ENCODE measurements at regions not wholly inside any gene's neighbourhood (a gene's known extent, or its start where the extent isn't known, plus 50 kb on each side); places are given as distances from the start of the nearest gene placed in this dataset.

- ATAC-seq, result no peak
- intact Hi-C loops (cut with DNase I), result no loop called here
- no peak for DNase-seq (ENCODE audit: missing footprints)
Measured at GRCh38 chr13:79767126-79767525, 286.2 kb downstream of the NDFIP2 start.

- ATAC-seq, result no peak
- no peak for DNase-seq (ENCODE audit: missing footprints)
- intact Hi-C loops (cut with DNase I), result no loop called here
Measured at GRCh38 chr13:79765331-79765730, 284.4 kb downstream of the NDFIP2 start.

GRCh38 chr13:79749984-79750551 is 269.1 kb downstream of the NDFIP2 start:
- DNase-seq (ENCODE audit: missing footprints) (no peak), ATAC-seq (peak; percentile 96)
- intact Hi-C loops (cut with DNase I), result no loop called here

GRCh38 chr13:79749566-79749965 is 268.6 kb downstream of the NDFIP2 start:
- intact Hi-C loops (cut with DNase I), result no loop called here
- DNase-seq (ENCODE audit: missing footprints) (no peak), ATAC-seq (no peak)

- intact Hi-C loops (cut with DNase I), result no loop called here
- DNase-seq (ENCODE audit: missing footprints), result no peak
Measured at GRCh38 chr13:79745081-79745480, 264.1 kb downstream of the NDFIP2 start.

GRCh38 chr13:79742923-79743322 is 262.0 kb downstream of the NDFIP2 start:
- intact Hi-C loops (cut with DNase I), result no loop called here
- no peak for ATAC-seq
- DNase-seq (ENCODE audit: missing footprints), result no peak

More at GRCh38 chr13:79745081-79745480, 264.1 kb downstream of the NDFIP2 start:
- no peak for ATAC-seq

GRCh38 chr13:79740991-79741390 is 260.0 kb downstream of the NDFIP2 start:
- DNase-seq (ENCODE audit: missing footprints) (no peak), ATAC-seq (peak; percentile 37)
- intact Hi-C loops (cut with DNase I), result no loop called here

- no peak for DNase-seq (ENCODE audit: missing footprints)
- ATAC-seq, result no peak
- intact Hi-C loops (cut with DNase I), result no loop called here
Measured at GRCh38 chr13:79736356-79736755, 255.4 kb downstream of the NDFIP2 start.

GRCh38 chr13:79735228-79735627 is 254.3 kb downstream of the NDFIP2 start:
- intact Hi-C loops (cut with DNase I), result no loop called here

GRCh38 chr13:79727086-79727485 is 246.1 kb downstream of the NDFIP2 start:
- no peak for ATAC-seq
- intact Hi-C loops (cut with DNase I), result no loop called here
- DNase-seq (ENCODE audit: missing footprints), result no peak

More at GRCh38 chr13:79735228-79735627, 254.3 kb downstream of the NDFIP2 start:
- no peak for DNase-seq (ENCODE audit: missing footprints)
- peak; percentile 57 for ATAC-seq

- ATAC-seq (no peak), DNase-seq (ENCODE audit: missing footprints) (no peak)
- intact Hi-C loops (cut with DNase I), result no loop called here
Measured at GRCh38 chr13:79725841-79726240, 244.9 kb downstream of the NDFIP2 start.

GRCh38 chr13:79724348-79725103 is 243.6 kb downstream of the NDFIP2 start:
- DNase-seq (ENCODE audit: missing footprints), result no peak
- no peak for ATAC-seq
- intact Hi-C loops (cut with DNase I), result no loop called here

- intact Hi-C loops (cut with DNase I), result no loop called here
- ATAC-seq (peak; percentile 88), DNase-seq (ENCODE audit: missing footprints) (no peak)
Measured at GRCh38 chr13:79723519-79724024, 242.6 kb downstream of the NDFIP2 start.

- DNase-seq (ENCODE audit: missing footprints) (no peak), ATAC-seq (peak; percentile 25)
- intact Hi-C loops (cut with DNase I), result no loop called here
Measured at GRCh38 chr13:79722885-79723445, 242.0 kb downstream of the NDFIP2 start.

GRCh38 chr13:79716191-79716590 is 235.2 kb downstream of the NDFIP2 start:
- no peak for DNase-seq (ENCODE audit: missing footprints)
- intact Hi-C loops (cut with DNase I), result no loop called here
- ATAC-seq, result no peak

- DNase-seq (ENCODE audit: missing footprints) (no peak), ATAC-seq (no peak)
- intact Hi-C loops (cut with DNase I), result no loop called here
Measured at GRCh38 chr13:79711631-79712030, 230.7 kb downstream of the NDFIP2 start.

- intact Hi-C loops (cut with DNase I), result no loop called here
Measured at GRCh38 chr13:79710376-79710775, 229.4 kb downstream of the NDFIP2 start.

GRCh38 chr13:79709471-79709870 is 228.5 kb downstream of the NDFIP2 start:
- ATAC-seq (no peak), DNase-seq (ENCODE audit: missing footprints) (no peak)
- intact Hi-C loops (cut with DNase I), result no loop called here

More at GRCh38 chr13:79710376-79710775, 229.4 kb downstream of the NDFIP2 start:
- ATAC-seq, result no peak
- no peak for DNase-seq (ENCODE audit: missing footprints)

GRCh38 chr13:79703772-79704171 is 222.8 kb downstream of the NDFIP2 start:
- intact Hi-C loops (cut with DNase I), result no loop called here
- no peak for ATAC-seq
- no peak for DNase-seq (ENCODE audit: missing footprints)

GRCh38 chr13:79695754-79696153 is 214.8 kb downstream of the NDFIP2 start:
- ATAC-seq, result no peak
- DNase-seq (ENCODE audit: missing footprints), result no peak
- intact Hi-C loops (cut with DNase I), result no loop called here
